PFSK-1 (cell line): ENCODE measurements at regions not wholly inside any gene's neighbourhood (a gene's known extent, or its start where the extent isn't known, plus 50 kb on each side); places are given as distances from the start of the nearest gene placed in this dataset.

Experiments
- FOXP2 ChIP-seq: optimal IDR thresholded peaks from 2 replicates; pipeline ENCODE3; 2011; ENCODE audit warnings: borderline replicate concordance, control low read depth, inconsistent platforms; ENCODE audit not compliant: insufficient read depth; ENCODE audit errors: extremely low read length, extremely low read depth
- POLR2AphosphoS5 ChIP-seq: IDR thresholded peaks from 2 replicates; pipeline ENCODE4 v1.6.1; 2012; ENCODE audit warnings: low read depth, mild to moderate bottlenecking, control low read depth, low read length, moderate library complexity
- SIN3A ChIP-seq: IDR thresholded peaks from 2 replicates; pipeline ENCODE4 v1.6.1; 2012; ENCODE audit warnings: mild to moderate bottlenecking, low read length, moderate library complexity, borderline replicate concordance; ENCODE audit not compliant: insufficient read depth
- TAF1 ChIP-seq: IDR thresholded peaks from 2 replicates; pipeline ENCODE4 v1.6.1; 2012; ENCODE audit warnings: low read length, control low read depth, borderline replicate concordance; ENCODE audit not compliant: insufficient read depth
- TF ChIP-seq, protein P1 (sequence below), 2 experiments: IDR thresholded peaks; 2 replicates each; pipeline versions ENCODE4 v1.6.1 to v1.8.0; 2011 to 2012; ENCODE audit warnings: low read depth in 2 of 2, low read length in 2 of 2, control low read depth in 1 of 2, inconsistent platforms in 1 of 2, mild to moderate bottlenecking in 1 of 2, moderate library complexity in 1 of 2; ENCODE audit not compliant: insufficient read depth in 1 of 2

DNA sequence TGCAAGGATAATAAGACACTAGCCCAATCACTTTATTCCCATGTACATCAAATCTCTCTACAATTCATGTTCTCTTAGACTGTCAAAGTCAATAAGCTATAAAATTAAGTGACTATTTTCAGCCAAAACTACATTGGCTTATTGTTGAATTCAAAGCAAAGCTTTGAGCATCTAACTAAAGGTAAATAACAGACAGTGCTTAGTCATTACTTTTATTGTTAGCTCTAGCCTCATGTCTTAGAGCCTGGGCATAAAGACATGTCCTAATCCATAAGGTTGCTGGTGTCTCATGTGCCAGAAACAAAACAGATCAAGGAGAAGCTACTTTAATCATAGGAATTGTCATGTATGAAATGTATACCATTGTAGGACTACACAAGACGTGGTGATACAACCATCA, 103.1 kb upstream of the UNC5C start:
- TF ChIP-seq TAF1 (no peak), POLR2AphosphoS5 (no peak), SIN3A (no peak), FOXP2 (no peak)
- TF ChIP-seq, protein P1, sequence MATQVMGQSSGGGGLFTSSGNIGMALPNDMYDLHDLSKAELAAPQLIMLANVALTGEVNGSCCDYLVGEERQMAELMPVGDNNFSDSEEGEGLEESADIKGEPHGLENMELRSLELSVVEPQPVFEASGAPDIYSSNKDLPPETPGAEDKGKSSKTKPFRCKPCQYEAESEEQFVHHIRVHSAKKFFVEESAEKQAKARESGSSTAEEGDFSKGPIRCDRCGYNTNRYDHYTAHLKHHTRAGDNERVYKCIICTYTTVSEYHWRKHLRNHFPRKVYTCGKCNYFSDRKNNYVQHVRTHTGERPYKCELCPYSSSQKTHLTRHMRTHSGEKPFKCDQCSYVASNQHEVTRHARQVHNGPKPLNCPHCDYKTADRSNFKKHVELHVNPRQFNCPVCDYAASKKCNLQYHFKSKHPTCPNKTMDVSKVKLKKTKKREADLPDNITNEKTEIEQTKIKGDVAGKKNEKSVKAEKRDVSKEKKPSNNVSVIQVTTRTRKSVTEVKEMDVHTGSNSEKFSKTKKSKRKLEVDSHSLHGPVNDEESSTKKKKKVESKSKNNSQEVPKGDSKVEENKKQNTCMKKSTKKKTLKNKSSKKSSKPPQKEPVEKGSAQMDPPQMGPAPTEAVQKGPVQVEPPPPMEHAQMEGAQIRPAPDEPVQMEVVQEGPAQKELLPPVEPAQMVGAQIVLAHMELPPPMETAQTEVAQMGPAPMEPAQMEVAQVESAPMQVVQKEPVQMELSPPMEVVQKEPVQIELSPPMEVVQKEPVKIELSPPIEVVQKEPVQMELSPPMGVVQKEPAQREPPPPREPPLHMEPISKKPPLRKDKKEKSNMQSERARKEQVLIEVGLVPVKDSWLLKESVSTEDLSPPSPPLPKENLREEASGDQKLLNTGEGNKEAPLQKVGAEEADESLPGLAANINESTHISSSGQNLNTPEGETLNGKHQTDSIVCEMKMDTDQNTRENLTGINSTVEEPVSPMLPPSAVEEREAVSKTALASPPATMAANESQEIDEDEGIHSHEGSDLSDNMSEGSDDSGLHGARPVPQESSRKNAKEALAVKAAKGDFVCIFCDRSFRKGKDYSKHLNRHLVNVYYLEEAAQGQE (IDR thresholded peaks at IDR 0.05; ENCODE audit: insufficient read depth in 1 of 2, low read depth in 2 of 2, low read length in 2 of 2): no peak
